Activated T-helper 17 cell treated with anti-CD3 and anti-CD28 coated beads, Interleukin-2, amount 50 U/mL, for 72 hours (primary cell): ENCODE measurements at regions not wholly inside any gene's neighbourhood (a gene's known extent, or its start where the extent isn't known, plus 50 kb on each side); places are given as distances from the start of the nearest gene placed in this dataset.

Experiments used
- ATAC-seq: fragments of 150-1000 bp; cut with Tn5 transposase; replicated peaks from 2 replicates; pipeline ENCODE4 v1.10.0; 2021; ENCODE audit warnings: mild to moderate bottlenecking, moderate library complexity
- H3K27ac Mint-ChIP-seq: one replicate; pipeline ENCODE4 v1.8.0; 2022; ENCODE audit warnings: mixed read lengths
- H3K27me3 Mint-ChIP-seq: one replicate; pipeline ENCODE4 v1.8.0; 2022; ENCODE audit warnings: mixed read lengths
- H3K36me3 Mint-ChIP-seq: one replicate; pipeline ENCODE4 v1.8.0; 2022; ENCODE audit warnings: low read depth, mild to moderate bottlenecking, mixed read lengths
- H3K4me1 Mint-ChIP-seq: one replicate; pipeline ENCODE4 v1.8.0; 2022; ENCODE audit warnings: mixed read lengths
- H3K4me3 Mint-ChIP-seq: one replicate; pipeline ENCODE4 v1.8.0; 2022; ENCODE audit warnings: mild to moderate bottlenecking, mixed read lengths
- H3K9me3 Mint-ChIP-seq: one replicate; pipeline ENCODE4 v1.8.0; 2022; ENCODE audit warnings: mixed read lengths

DNA sequence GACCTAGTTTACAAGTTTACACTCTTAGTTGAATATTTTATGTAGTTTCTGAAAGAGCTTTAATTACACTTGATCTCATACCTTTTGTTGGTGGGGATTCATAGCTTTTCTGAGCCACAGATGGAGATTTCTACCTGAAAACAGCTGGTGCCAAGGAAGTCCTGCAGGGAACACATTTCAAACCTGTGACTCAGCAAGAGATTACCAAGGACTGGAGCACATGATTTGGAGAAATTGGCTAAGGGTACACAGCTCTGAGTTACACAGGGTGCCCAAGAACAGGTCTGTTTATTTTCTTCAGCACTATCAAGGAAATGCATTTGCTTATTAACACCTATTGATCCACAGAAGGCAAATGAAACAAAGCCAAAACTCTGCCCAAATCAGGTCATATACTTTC, 691.5 kb downstream of the KCTD8 start:
- ATAC-seq = no peak
- no peak overlapping the region for H3K27ac Mint-ChIP-seq
- H3K36me3 Mint-ChIP-seq = no peaks in the 10 kb centered on the region
- H3K9me3 Mint-ChIP-seq = peaks cover 18% of the 10 kb centered on the region
- H3K4me1 Mint-ChIP-seq = no peaks in the 10 kb centered on the region
- no peak overlapping the region for H3K4me3 Mint-ChIP-seq
- H3K27me3 Mint-ChIP-seq = no peaks in the 10 kb centered on the region

DNA sequence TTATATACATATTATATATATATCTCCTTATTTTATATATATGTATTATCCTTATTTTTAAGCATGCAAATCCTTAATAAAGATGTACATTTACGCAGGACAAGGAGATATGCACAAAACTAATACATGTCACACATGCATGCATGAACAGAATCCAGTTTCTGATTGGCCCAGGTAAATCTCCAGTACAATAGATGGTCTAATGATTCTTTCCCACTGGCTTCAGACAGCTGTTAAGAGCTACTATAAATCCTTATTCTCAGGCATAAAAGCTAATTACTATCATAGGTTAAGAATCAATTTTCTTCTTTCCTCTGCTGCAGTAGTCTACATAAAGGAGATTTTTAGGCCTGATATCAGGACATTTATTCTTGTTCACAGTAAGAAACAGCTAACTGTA, 689.8 kb downstream of the KCTD8 start:
- ATAC-seq = no peak
- Mint-ChIP-seq H3K27me3 (no peaks in the 10 kb centered on the region), H3K27ac (no peak overlapping the region), H3K9me3 (peaks cover 8% of the 10 kb centered on the region), H3K4me1 (no peaks in the 10 kb centered on the region), H3K36me3 (no peaks in the 10 kb centered on the region), H3K4me3 (no peak overlapping the region)

DNA sequence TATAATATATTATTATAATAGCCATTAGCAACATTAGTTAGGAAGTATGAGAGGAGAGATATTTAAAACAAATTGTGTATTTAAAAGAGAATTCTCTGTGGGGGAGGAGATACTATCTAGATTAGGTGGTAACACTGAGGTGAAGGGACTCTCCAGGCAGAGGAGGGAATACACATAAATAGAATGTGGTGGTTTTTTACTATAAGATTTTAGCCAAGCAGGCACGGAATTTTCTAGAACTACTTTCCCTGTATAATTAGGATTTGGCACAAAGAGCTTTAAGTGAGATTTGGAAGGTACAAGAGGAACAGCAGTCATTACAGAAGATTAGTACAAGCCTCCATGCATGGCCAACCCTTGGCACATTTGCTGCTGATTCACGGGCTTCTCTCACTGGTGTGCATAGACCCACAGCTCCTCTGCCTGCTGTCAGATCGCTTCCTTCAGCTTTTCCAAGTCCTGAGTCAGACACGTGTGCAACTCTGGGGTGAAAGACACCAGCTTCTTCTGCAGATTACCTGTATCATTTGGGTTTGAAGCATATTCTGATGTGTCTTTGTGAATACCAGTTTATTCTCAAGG, 685.5 kb downstream of the KCTD8 start:
- H3K36me3 Mint-ChIP-seq = no peaks in the 10 kb centered on the region
- no peak for ATAC-seq
- H3K4me1 Mint-ChIP-seq = no peaks in the 10 kb centered on the region
- no peak overlapping the region for H3K27ac Mint-ChIP-seq
- H3K9me3 Mint-ChIP-seq = peaks cover 17% of the 10 kb centered on the region
- no peak overlapping the region for H3K4me3 Mint-ChIP-seq
- no peaks in the 10 kb centered on the region for H3K27me3 Mint-ChIP-seq

DNA sequence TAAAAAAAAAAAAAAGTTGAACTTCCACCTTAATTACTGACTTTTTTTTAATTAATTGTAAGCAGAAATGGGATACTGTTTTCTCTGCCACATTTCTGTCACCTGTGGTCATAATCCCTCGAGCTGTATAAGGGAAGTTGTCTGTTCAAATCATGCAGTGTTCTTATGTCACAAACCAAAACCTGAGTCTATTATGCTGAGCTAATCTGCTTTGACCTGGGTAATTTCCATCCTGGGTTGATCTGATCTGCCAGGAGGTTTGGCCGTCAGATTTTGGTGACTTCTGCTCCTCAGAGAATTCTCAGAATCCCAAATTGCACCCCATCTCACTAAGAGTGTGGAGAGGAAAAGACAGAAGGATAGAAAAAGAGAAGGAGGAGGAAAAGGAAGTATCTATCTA, 683.1 kb downstream of the KCTD8 start:
- no peak overlapping the region for H3K4me3 Mint-ChIP-seq
- no peak overlapping the region for H3K27ac Mint-ChIP-seq
- no peaks in the 10 kb centered on the region for H3K36me3 Mint-ChIP-seq
- peaks cover 18% of the 10 kb centered on the region for H3K9me3 Mint-ChIP-seq
- no peaks in the 10 kb centered on the region for H3K27me3 Mint-ChIP-seq
- no peaks in the 10 kb centered on the region for H3K4me1 Mint-ChIP-seq
- ATAC-seq = no peak

DNA sequence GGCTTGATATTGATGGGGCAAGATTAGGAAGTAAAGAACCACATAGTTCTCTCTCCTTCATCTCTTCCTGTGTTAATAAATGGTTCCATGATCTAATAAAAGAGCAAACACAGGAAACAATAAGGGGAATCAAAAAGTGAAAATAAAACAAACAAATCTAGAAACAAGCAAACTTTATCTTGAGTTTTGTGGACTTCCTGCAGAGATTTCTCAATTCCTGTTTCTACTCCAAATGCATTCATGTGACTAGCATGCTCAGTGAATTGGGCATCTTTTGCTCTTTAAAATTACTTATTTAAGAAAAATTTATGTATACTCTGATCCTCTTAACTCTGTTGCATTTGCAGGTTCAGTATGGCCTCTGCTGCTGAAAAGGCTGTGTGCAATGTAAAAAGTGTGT, 682.0 kb downstream of the KCTD8 start:
- no peaks in the 10 kb centered on the region for H3K36me3 Mint-ChIP-seq
- no peak overlapping the region for H3K27ac Mint-ChIP-seq
- peaks cover 14% of the 10 kb centered on the region for H3K9me3 Mint-ChIP-seq
- ATAC-seq = no peak
- H3K4me1 Mint-ChIP-seq = no peaks in the 10 kb centered on the region
- no peak overlapping the region for H3K4me3 Mint-ChIP-seq
- no peaks in the 10 kb centered on the region for H3K27me3 Mint-ChIP-seq

DNA sequence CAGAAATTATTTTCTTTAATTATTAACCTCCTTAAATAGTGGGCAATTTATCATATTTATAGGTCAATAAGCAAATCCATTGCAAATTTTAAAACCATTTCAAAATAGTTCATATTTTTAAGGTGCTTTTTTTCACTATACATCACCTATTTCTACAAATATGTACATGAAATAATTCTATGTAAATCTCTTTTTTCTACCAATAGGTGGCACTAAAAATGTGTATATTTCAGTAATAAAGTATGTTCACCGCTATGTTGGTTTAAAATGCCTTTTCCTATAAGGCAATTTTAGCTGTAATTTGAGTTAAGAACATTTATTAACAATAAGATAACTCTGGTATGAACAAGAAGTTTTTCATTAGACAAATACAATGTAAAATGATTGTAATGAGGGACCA, 672.2 kb downstream of the KCTD8 start:
- H3K27ac Mint-ChIP-seq = no peak overlapping the region
- ATAC-seq = no peak
- H3K4me1 Mint-ChIP-seq = no peaks in the 10 kb centered on the region
- no peak overlapping the region for H3K4me3 Mint-ChIP-seq
- no peaks in the 10 kb centered on the region for H3K36me3 Mint-ChIP-seq
- H3K9me3 Mint-ChIP-seq = no peaks in the 10 kb centered on the region
- H3K27me3 Mint-ChIP-seq = no peaks in the 10 kb centered on the region

DNA sequence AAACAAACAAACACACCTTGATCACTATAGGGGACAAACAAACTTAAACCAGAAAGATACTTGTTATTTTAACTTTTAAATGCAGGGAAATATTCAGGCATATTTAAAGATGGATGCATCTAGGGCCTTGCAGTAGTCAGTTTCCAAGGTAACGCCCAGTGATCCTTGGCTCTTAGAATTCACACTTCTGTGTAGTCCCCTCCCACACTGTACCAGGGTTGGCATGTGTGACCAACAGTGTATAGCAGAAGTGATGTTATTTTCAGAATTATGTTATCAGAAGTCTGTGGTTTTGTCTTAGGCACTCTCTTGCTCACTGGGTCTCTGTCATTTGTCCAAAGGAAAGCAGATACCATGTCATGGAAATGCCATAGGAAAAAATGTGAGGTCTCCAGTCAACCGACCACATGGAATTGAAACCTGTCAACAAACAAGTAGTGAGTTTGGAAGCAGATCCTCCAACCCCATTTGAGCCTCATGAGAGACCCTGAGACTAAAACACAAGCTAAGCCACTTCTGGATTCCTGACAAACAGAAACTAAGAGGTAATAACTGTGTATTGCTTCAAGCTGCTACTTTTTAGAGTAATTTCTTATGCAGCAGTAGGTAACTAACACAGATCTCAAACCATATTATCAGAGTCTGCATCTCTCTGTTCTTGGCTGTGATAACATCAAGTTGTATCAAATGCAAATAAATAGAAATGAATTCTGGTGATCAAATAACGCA, 670.3 kb downstream of the KCTD8 start:
- no peaks in the 10 kb centered on the region for H3K27me3 Mint-ChIP-seq
- no peaks in the 10 kb centered on the region for H3K4me1 Mint-ChIP-seq
- peaks cover 4% of the 10 kb centered on the region for H3K9me3 Mint-ChIP-seq
- no peak overlapping the region for H3K4me3 Mint-ChIP-seq
- H3K36me3 Mint-ChIP-seq = no peaks in the 10 kb centered on the region
- ATAC-seq = no peak
- no peak overlapping the region for H3K27ac Mint-ChIP-seq

DNA sequence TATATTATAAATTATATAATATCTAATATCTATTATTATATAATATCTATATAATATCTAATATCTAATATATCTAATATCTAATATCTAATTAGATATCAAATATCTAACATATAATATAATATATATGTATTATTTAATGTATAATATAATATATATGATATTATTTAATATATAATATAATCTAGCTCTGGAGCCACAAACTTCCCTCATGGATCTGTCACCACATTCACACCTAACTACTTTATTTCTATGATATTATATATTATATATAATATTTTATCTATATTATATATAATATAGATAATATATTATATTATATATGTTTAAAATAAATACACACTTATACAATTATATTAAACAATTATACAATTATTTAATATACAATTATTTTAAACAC, 667.5 kb downstream of the KCTD8 start:
- no peaks in the 10 kb centered on the region for H3K36me3 Mint-ChIP-seq
- H3K4me3 Mint-ChIP-seq = no peak overlapping the region
- H3K27me3 Mint-ChIP-seq = no peaks in the 10 kb centered on the region
- peaks cover 8% of the 10 kb centered on the region for H3K9me3 Mint-ChIP-seq
- no peaks in the 10 kb centered on the region for H3K4me1 Mint-ChIP-seq
- no peak for ATAC-seq
- H3K27ac Mint-ChIP-seq = no peak overlapping the region

DNA sequence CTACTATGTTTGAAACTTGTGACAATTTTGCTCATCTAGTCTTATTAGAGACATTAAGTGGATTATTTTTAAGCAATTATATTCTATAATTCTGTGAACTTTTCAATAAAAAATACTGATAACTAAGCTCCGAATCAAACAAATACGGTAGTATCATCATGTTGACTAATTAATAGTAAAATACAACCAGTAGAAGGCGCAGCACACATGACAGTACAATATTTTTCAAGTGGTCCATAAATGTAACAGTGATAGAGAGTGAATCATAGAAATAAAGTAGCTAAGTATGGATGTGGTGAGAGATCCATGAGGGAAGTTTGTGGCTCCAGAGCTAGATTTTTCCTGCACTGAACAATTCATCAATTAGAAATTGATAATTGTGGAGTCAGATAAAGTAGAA, 666.2 kb downstream of the KCTD8 start:
- H3K4me3 Mint-ChIP-seq = no peak overlapping the region
- peaks cover 8% of the 10 kb centered on the region for H3K9me3 Mint-ChIP-seq
- H3K27ac Mint-ChIP-seq = no peak overlapping the region
- ATAC-seq = no peak
- H3K4me1 Mint-ChIP-seq = no peaks in the 10 kb centered on the region
- no peaks in the 10 kb centered on the region for H3K36me3 Mint-ChIP-seq
- no peaks in the 10 kb centered on the region for H3K27me3 Mint-ChIP-seq

DNA sequence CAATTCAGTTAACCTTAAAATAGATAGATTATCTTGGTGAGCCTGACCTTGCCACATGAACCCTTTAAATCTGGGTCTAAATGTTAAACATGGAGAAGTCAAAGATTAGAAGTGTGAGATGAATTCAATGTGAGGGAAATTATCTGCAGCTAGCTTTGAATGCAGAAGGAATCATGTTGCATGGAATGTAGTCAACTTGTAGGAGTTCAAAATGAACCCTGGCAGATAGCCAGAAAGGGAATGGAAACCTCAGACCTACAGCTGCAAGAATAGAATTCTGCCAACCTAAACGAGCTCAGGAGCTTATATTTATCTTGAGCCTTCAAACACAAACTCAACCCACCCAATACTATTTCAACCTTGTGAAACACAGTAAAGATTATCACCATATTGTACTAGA, 632.5 kb downstream of the KCTD8 start:
- Mint-ChIP-seq H3K4me1 (no peaks in the 10 kb centered on the region), H3K27me3 (no peaks in the 10 kb centered on the region), H3K27ac (no peak overlapping the region), H3K36me3 (no peaks in the 10 kb centered on the region), H3K4me3 (no peak overlapping the region), H3K9me3 (peaks cover 8% of the 10 kb centered on the region)
- ATAC-seq = no peak

DNA sequence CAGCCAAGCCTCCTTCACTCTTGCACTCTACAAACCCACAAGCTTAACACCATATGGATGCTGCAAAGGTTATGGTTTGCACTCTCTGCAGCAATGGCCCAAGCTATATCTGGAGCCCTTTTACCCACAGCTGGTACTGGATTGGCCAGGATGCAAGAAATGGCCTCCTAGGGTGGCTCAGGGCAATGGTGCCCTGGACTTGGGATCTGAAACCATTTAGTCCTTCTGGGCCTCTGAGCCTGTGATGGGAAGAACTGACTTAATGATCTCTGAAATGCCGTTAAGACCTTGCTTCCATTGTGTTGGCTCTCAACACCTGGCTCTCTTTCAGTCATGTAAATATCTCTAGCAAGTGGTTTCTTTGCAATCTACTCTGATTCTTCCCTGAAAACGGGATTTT, 626.0 kb downstream of the KCTD8 start:
- H3K4me1 Mint-ChIP-seq = no peaks in the 10 kb centered on the region
- ATAC-seq = no peak
- H3K36me3 Mint-ChIP-seq = no peaks in the 10 kb centered on the region
- no peak overlapping the region for H3K4me3 Mint-ChIP-seq
- no peak overlapping the region for H3K27ac Mint-ChIP-seq
- H3K9me3 Mint-ChIP-seq = peaks cover 9% of the 10 kb centered on the region
- no peaks in the 10 kb centered on the region for H3K27me3 Mint-ChIP-seq

DNA sequence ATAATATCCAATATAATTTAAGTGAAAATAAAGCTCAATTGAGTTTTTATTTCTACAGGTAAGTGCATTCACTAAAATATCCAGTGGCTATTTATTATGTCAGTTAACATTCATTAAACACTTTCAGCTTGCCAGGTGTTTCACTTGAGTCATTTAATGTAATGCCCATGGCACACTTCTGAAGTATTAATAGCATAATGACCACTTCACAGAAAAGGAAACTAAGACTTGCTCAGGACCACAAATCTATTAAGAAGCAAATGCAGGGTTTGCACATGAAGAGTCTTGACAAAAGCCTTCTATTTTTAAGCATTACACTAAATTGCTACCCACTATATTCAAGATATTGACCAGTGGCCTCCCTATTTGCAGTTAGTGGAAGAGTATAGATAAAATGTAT, 612.7 kb downstream of the KCTD8 start:
- Mint-ChIP-seq H3K4me1 (no peaks in the 10 kb centered on the region), H3K4me3 (no peak overlapping the region), H3K27me3 (no peaks in the 10 kb centered on the region), H3K27ac (no peak overlapping the region), H3K9me3 (peaks cover 15% of the 10 kb centered on the region), H3K36me3 (no peaks in the 10 kb centered on the region)
- no peak for ATAC-seq

DNA sequence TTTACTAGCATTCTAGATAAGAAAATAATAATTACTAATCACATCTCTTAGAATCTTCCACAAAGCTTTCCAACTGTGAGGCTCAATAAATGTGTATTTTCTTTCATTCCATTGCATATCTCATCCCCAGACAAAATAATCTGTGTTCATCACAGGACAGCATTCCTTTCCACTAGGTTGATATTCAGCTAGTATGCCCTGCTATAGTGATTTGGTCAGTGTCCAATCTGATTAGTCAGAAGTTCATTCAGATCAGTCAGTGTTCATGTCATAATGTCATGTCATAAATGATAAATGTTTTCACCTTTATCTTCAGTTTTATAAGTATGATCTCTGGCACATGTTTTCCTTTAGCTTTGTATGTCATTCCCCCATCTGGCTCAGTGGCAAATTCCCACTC, 611.4 kb downstream of the KCTD8 start:
- Mint-ChIP-seq H3K27ac (no peak overlapping the region), H3K4me1 (no peaks in the 10 kb centered on the region), H3K36me3 (no peaks in the 10 kb centered on the region), H3K9me3 (peaks cover 7% of the 10 kb centered on the region), H3K4me3 (no peak overlapping the region), H3K27me3 (no peaks in the 10 kb centered on the region)
- no peak for ATAC-seq

DNA sequence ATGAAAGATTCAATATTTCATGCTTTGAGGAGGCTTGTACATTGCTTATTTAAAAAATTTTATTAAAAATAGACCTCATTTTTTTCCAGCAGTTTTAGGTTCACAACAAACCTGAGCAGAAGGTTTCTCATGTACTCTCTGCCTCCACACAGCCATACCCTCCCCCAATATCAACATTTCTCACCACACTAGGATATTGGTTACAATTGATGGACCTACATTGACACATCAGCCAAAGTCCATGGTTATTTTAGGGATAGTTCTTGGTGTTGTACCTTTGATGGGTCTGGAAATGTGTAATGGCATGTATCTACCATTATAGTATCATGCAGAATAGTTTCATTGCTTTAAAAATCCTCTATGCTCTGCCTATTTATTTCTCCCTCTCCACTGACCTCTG, 611.0 kb downstream of the KCTD8 start:
- Mint-ChIP-seq H3K9me3 (peaks cover 6% of the 10 kb centered on the region), H3K27ac (no peak overlapping the region), H3K27me3 (no peaks in the 10 kb centered on the region), H3K4me1 (no peaks in the 10 kb centered on the region), H3K36me3 (no peaks in the 10 kb centered on the region), H3K4me3 (no peak overlapping the region)
- no peak for ATAC-seq

DNA sequence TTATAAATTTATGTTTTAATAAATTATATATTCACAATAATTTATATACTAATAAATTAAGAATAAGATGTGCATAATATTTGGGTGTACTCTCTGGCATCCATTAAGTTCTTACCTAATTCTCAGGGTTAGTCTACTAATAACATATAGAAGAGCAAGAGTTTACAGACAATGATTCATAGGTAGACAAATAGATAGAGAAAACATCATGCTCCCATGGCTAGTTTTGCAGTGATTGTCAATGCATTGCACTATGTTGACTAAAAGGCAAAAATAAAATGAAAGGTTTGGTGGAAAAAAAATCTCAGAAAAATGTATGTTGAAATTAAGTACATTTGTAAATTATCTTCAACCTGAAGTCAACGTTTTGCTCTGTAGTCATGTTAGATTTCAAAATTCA, 606.0 kb downstream of the KCTD8 start:
- Mint-ChIP-seq H3K4me3 (no peak overlapping the region), H3K9me3 (peaks cover 6% of the 10 kb centered on the region), H3K27me3 (no peaks in the 10 kb centered on the region), H3K4me1 (no peaks in the 10 kb centered on the region), H3K27ac (no peak overlapping the region), H3K36me3 (no peaks in the 10 kb centered on the region)
- ATAC-seq = no peak

DNA sequence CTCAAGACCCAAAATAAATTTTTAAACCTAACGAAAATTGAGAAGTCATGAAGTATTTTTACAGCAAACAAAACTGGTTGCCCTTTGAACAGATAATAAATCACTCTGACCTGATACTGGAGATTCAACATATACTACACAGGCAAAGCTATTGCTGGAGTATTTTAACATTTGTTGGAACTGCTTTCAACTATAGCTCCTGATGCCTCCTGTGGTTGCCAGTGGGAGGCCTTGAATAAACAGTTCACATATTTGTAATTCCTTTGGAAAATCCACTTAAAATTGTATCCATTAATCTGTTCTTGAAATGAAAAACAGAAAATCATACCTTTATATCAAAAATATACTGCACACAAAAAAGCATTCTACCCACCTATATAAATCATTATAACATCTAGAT, 605.1 kb downstream of the KCTD8 start:
- Mint-ChIP-seq H3K4me1 (no peaks in the 10 kb centered on the region), H3K4me3 (no peak overlapping the region), H3K9me3 (no peaks in the 10 kb centered on the region), H3K27me3 (no peaks in the 10 kb centered on the region), H3K36me3 (no peaks in the 10 kb centered on the region), H3K27ac (no peak overlapping the region)
- ATAC-seq = no peak
